ENCODE measurements at regions not wholly inside any gene's neighbourhood (a gene's known extent, or its start where the extent isn't known, plus 50 kb on each side); places are given as distances from the start of the nearest gene placed in this dataset.

GRCh38 chr12:22740656-22741355 is 115.8 kb downstream of the ETNK1 start:
- no peak for TF ChIP-seq EZH2 (IDR thresholded peaks at IDR 0.05; ENCODE audit: insufficient read depth, poor library complexity, severe bottlenecking)
- TF ChIP-seq EZH2phosphoT487 (IDR thresholded peaks at IDR 0.05; ENCODE audit: insufficient read depth, low read depth) = no peak

All from GM23248 (cell line).